ENCODE measurements at regions not wholly inside any gene's neighbourhood (a gene's known extent, or its start where the extent isn't known, plus 50 kb on each side); places are given as distances from the start of the nearest gene placed in this dataset.

- Histone ChIP-seq H3K36me3 (ENCODE audit: insufficient read depth, low read length) (no peaks in the 10 kb centered on the region), H2AFZ (ENCODE audit: low read length) (no peak overlapping the region), H3K79me2 (ENCODE audit: insufficient read depth, low read depth, low read length) (no peaks in the 10 kb centered on the region), H3K27ac (ENCODE audit: low read depth, low read length, poor library complexity, severe bottlenecking) (no peak overlapping the region), H3K9me3 (ENCODE audit: low read length) (no peaks in the 10 kb centered on the region), H4K20me1 (ENCODE audit: insufficient read depth, low read length) (no peaks in the 10 kb centered on the region), H3K4me2 (ENCODE audit: low read length) (no peak overlapping the region), H3K4me1 (ENCODE audit: insufficient read depth, low read length, poor library complexity, severe bottlenecking) (no peaks in the 10 kb centered on the region), H3K9me2 (ENCODE audit: insufficient read depth, low read length) (no peaks in the 10 kb centered on the region), H3K4me3 (ENCODE audit: low read depth, low read length, poor library complexity, severe bottlenecking) (no peak overlapping the region)
- no peak for DNase-seq (ENCODE audit: low spot score)
- ChIA-PET CTCF (ENCODE audit: unreplicated experiment) (no interaction called here), POLR2A (no interaction called here)
- BruUV-seq (replicated peaks), result no TSS peak
- no peak for TF ChIP-seq EZH2phosphoT487 (IDR thresholded peaks at IDR 0.05; ENCODE audit: borderline replicate concordance, low read depth, low read length)
- TF ChIP-seq, protein P1, sequence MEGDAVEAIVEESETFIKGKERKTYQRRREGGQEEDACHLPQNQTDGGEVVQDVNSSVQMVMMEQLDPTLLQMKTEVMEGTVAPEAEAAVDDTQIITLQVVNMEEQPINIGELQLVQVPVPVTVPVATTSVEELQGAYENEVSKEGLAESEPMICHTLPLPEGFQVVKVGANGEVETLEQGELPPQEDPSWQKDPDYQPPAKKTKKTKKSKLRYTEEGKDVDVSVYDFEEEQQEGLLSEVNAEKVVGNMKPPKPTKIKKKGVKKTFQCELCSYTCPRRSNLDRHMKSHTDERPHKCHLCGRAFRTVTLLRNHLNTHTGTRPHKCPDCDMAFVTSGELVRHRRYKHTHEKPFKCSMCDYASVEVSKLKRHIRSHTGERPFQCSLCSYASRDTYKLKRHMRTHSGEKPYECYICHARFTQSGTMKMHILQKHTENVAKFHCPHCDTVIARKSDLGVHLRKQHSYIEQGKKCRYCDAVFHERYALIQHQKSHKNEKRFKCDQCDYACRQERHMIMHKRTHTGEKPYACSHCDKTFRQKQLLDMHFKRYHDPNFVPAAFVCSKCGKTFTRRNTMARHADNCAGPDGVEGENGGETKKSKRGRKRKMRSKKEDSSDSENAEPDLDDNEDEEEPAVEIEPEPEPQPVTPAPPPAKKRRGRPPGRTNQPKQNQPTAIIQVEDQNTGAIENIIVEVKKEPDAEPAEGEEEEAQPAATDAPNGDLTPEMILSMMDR (conservative IDR thresholded peaks at IDR 0.05; ENCODE audit: low read length), result no peak
- intact Hi-C loops (cut with micrococcal nuclease; ENCODE audit: unreplicated experiment), result no loop called here
These were observed 68.3 kb upstream of the RGS7BP start for GRCh38 chr5:64437496-64437895.

- no TSS peak for BruUV-seq (replicated peaks)
- intact Hi-C loops (cut with micrococcal nuclease; ENCODE audit: unreplicated experiment), result no loop called here
- Histone ChIP-seq H3K4me1 (ENCODE audit: insufficient read depth, low read length, poor library complexity, severe bottlenecking) (no peaks in the 10 kb centered on the region), H3K79me2 (ENCODE audit: insufficient read depth, low read depth, low read length) (no peaks in the 10 kb centered on the region), H3K9me3 (ENCODE audit: low read length) (no peaks in the 10 kb centered on the region), H3K4me3 (ENCODE audit: low read depth, low read length, poor library complexity, severe bottlenecking) (no peak overlapping the region), H4K20me1 (ENCODE audit: insufficient read depth, low read length) (no peaks in the 10 kb centered on the region), H2AFZ (ENCODE audit: low read length) (no peak overlapping the region), H3K9me2 (ENCODE audit: insufficient read depth, low read length) (no peaks in the 10 kb centered on the region), H3K36me3 (ENCODE audit: insufficient read depth, low read length) (no peaks in the 10 kb centered on the region), H3K4me2 (ENCODE audit: low read length) (no peak overlapping the region), H3K27ac (ENCODE audit: low read depth, low read length, poor library complexity, severe bottlenecking) (no peak overlapping the region)
- TF ChIP-seq, protein P1 (conservative IDR thresholded peaks at IDR 0.05; ENCODE audit: low read length), result no peak
- TF ChIP-seq EZH2phosphoT487 (IDR thresholded peaks at IDR 0.05; ENCODE audit: borderline replicate concordance, low read depth, low read length), result no peak
- POLR2A ChIA-PET, result interaction anchor here (0.7 kb wide), 1 partner anchor 186 kb away, joined by 6 read pairs; no protein-coding TSS in a partner anchor
- CTCF ChIA-PET (ENCODE audit: unreplicated experiment), result no interaction called here
- no peak for DNase-seq (ENCODE audit: low spot score)
These were observed 54.3 kb upstream of the RGS7BP start for GRCh38 chr5:64451551-64451950.

DNA sequence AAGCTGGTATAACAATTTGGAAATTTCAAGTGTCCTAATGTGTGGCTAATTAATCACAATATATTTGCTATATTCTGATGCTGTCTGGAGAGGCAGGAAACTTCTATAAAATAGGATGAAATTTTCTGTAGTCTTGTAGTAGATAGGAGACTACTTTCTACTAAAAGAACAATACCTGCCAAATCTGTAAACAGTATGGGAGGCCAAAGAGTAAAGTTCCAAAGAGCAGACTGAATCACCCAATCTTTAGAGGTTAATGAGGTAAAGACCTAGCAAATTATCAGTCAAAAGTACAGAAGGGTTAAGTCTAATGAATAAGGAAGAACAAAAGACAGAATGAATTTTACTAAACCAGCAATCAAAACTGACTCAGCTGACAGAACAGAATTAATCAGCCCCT is 52.4 kb upstream of the RGS7BP start:
- CTCF ChIA-PET (ENCODE audit: unreplicated experiment), result no interaction called here
- no TSS peak for BruUV-seq (replicated peaks)
- Histone ChIP-seq H3K4me1 (ENCODE audit: insufficient read depth, low read length, poor library complexity, severe bottlenecking) (no peaks in the 10 kb centered on the region), H2AFZ (ENCODE audit: low read length) (no peak overlapping the region), H3K4me3 (ENCODE audit: low read depth, low read length, poor library complexity, severe bottlenecking) (no peak overlapping the region), H3K79me2 (ENCODE audit: insufficient read depth, low read depth, low read length) (no peaks in the 10 kb centered on the region), H3K36me3 (ENCODE audit: insufficient read depth, low read length) (no peaks in the 10 kb centered on the region), H3K9me3 (ENCODE audit: low read length) (no peaks in the 10 kb centered on the region), H3K9me2 (ENCODE audit: insufficient read depth, low read length) (no peaks in the 10 kb centered on the region), H3K27ac (ENCODE audit: low read depth, low read length, poor library complexity, severe bottlenecking) (no peak overlapping the region), H3K4me2 (ENCODE audit: low read length) (no peak overlapping the region), H4K20me1 (ENCODE audit: insufficient read depth, low read length) (no peaks in the 10 kb centered on the region)
- intact Hi-C loops (cut with micrococcal nuclease; ENCODE audit: unreplicated experiment), result no loop called here
- TF ChIP-seq, protein P1 (conservative IDR thresholded peaks at IDR 0.05; ENCODE audit: low read length), result no peak
- no peak for TF ChIP-seq EZH2phosphoT487 (IDR thresholded peaks at IDR 0.05; ENCODE audit: borderline replicate concordance, low read depth, low read length)
- DNase-seq (ENCODE audit: low spot score), result no peak
- POLR2A ChIA-PET, result interaction anchor here (0.6 kb wide), 1 partner anchor 54 kb away, joined by 3 read pairs; no protein-coding TSS in a partner anchor
